ACHN (cell line): ENCODE measurements at regions not wholly inside any gene's neighbourhood (a gene's known extent, or its start where the extent isn't known, plus 50 kb on each side); places are given as distances from the start of the nearest gene placed in this dataset.

Experiments used
- DNase-seq: peaks from one replicate; pipeline ENCODE4 v3.0.0-alpha.2; 2015
- in situ Hi-C: cut with HindIII; loops from 2 replicates; pipeline ENCODE4 v1.10.0; 2017; ENCODE audit warnings: low sequenced_read_pairs, low pct_ligation_motif_present, low pct_unique_long_range_greater_than_20kb

- DNase-seq = no peak
- in situ Hi-C loops = no loop called here
These were observed 154.7 kb upstream of the CADPS start for GRCh38 chr3:63029921-63030320.

GRCh38 chr3:63030666-63031065, 155.4 kb upstream of the CADPS start:
- in situ Hi-C loops = no loop called here
- DNase-seq = no peak

GRCh38 chr3:63032881-63033280, 157.7 kb upstream of the CADPS start:
- in situ Hi-C loops = no loop called here
- no peak for DNase-seq

GRCh38 chr3:63034101-63034500, 158.9 kb upstream of the CADPS start:
- in situ Hi-C loops = no loop called here
- no peak for DNase-seq

GRCh38 chr3:63037116-63037515, 161.9 kb upstream of the CADPS start:
- DNase-seq = no peak

GRCh38 chr3:63042833-63043232, 167.6 kb upstream of the CADPS start:
- in situ Hi-C loops = no loop called here
- DNase-seq = no peak

More at GRCh38 chr3:63037116-63037515, 161.9 kb upstream of the CADPS start:
- in situ Hi-C loops = no loop called here

GRCh38 chr3:63043631-63044030, 168.4 kb upstream of the CADPS start:
- in situ Hi-C loops = no loop called here
- DNase-seq = no peak

GRCh38 chr3:63046152-63046551, 170.9 kb upstream of the CADPS start:
- in situ Hi-C loops = no loop called here
- DNase-seq = no peak

GRCh38 chr3:63046580-63046979, 171.4 kb upstream of the CADPS start:
- DNase-seq = no peak
- in situ Hi-C loops = no loop called here

- no peak for DNase-seq
These were observed 171.9 kb upstream of the CADPS start for GRCh38 chr3:63047068-63047467.

GRCh38 chr3:63048367-63049326, 173.4 kb upstream of the CADPS start:
- DNase-seq = no peak
- in situ Hi-C loops = no loop called here

More at GRCh38 chr3:63047068-63047467, 171.9 kb upstream of the CADPS start:
- in situ Hi-C loops = no loop called here

GRCh38 chr3:63050548-63051177, 175.4 kb upstream of the CADPS start:
- DNase-seq = no peak
- in situ Hi-C loops = no loop called here

- DNase-seq = peak; percentile 6
- in situ Hi-C loops = no loop called here
These were observed 176.7 kb upstream of the CADPS start for GRCh38 chr3:63051920-63052319.

GRCh38 chr3:63056932-63057331, 181.7 kb upstream of the CADPS start:
- in situ Hi-C loops = no loop called here

GRCh38 chr3:63060412-63060811, 185.2 kb upstream of the CADPS start:
- no peak for DNase-seq
- in situ Hi-C loops = no loop called here

More at GRCh38 chr3:63056932-63057331, 181.7 kb upstream of the CADPS start:
- no peak for DNase-seq

- no peak for DNase-seq
- in situ Hi-C loops = no loop called here
These were observed 186.2 kb upstream of the CADPS start for GRCh38 chr3:63061449-63061848.

GRCh38 chr3:63064209-63064755, 189.1 kb upstream of the CADPS start:
- no peak for DNase-seq
- in situ Hi-C loops = no loop called here

- DNase-seq = peak; percentile 47
- in situ Hi-C loops = no loop called here
These were observed 192.9 kb upstream of the CADPS start for GRCh38 chr3:63067999-63068645.
